ENCODE measurements at regions not wholly inside any gene's neighbourhood (a gene's known extent, or its start where the extent isn't known, plus 50 kb on each side); places are given as distances from the start of the nearest gene placed in this dataset.

- H3K4me3 Mint-ChIP-seq = no peak overlapping the region
- no peaks in the 10 kb centered on the region for H3K36me3 Mint-ChIP-seq
Observed at GRCh38 chr4:115456231-115456630, 342.8 kb upstream of the NDST4 start.

GRCh38 chr4:115454228-115454627, 340.8 kb upstream of the NDST4 start:
- peaks cover 0 to 14% (median 5%) of the 10 kb centered on the region in 7 donors for H3K9me3 Mint-ChIP-seq
- no peaks in the 10 kb centered on the region for H3K27me3 Mint-ChIP-seq (ENCODE audit: low read depth in 3 of 3)
- H3K4me1 Mint-ChIP-seq = no peaks in the 10 kb centered on the region
- no peak overlapping the region for H3K27ac ChIP-seq (ENCODE audit: low read depth in 1 of 2, low read length in 2 of 2)
- H3K9me3 ChIP-seq (replicated peaks in 1 of 2; ENCODE audit: control insufficient read depth in 1 of 2, insufficient read depth in 1 of 2, low read length in 2 of 2) = peaks cover 0 to 6% of the 10 kb centered on the region in 2 donors
- intact Hi-C loops (cut with micrococcal nuclease) = no loop called here
- no peaks in the 10 kb centered on the region for H3K27me3 ChIP-seq (ENCODE audit: control insufficient read depth in 2 of 2, insufficient read depth in 2 of 2, low read length in 2 of 2)
- H3K4me1 ChIP-seq (ENCODE audit: control insufficient read depth in 1 of 2, insufficient read depth in 2 of 2, low read length in 2 of 2) = no peaks in the 10 kb centered on the region
- H3K79me2 ChIP-seq (ENCODE audit: insufficient read depth, low read length) = no peaks in the 10 kb centered on the region
- H3K27ac Mint-ChIP-seq = no peak overlapping the region
- no peaks in the 10 kb centered on the region for H3K36me3 ChIP-seq (replicated peaks in 1 of 2; ENCODE audit: control insufficient read depth in 1 of 2, insufficient read depth in 2 of 2, low read length in 2 of 2)
- H3K4me3 ChIP-seq (replicated peaks in 1 of 3; ENCODE audit: low read depth in 2 of 3, low read length in 3 of 3) = no peak overlapping the region
- no peak overlapping the region for H2AFZ ChIP-seq (ENCODE audit: insufficient read depth, low read depth, low read length, poor library complexity, severe bottlenecking)
- no peak overlapping the region for H3K4me2 ChIP-seq (replicated peaks; ENCODE audit: extremely low read depth, low read length, poor library complexity, severe bottlenecking)
- TF ChIP-seq CTCF (IDR thresholded peaks at IDR 0.05) = no peak
- H3K36me3 Mint-ChIP-seq = no peaks in the 10 kb centered on the region
- DNase-seq = no peak
- 100% methylated on average over 1 of the region's 2 CpGs for WGBS (ENCODE audit: insufficient coverage)
- H3K4me3 Mint-ChIP-seq = no peak overlapping the region
- H4K20me1 ChIP-seq (ENCODE audit: insufficient read depth, low read length) = no peaks in the 10 kb centered on the region
- no peak overlapping the region for H3K9ac ChIP-seq (ENCODE audit: insufficient read depth, low read length, poor library complexity, severe bottlenecking)

More at GRCh38 chr4:115456231-115456630, 342.8 kb upstream of the NDST4 start:
- Histone ChIP-seq H3K27me3 (ENCODE audit: control insufficient read depth in 2 of 2, insufficient read depth in 2 of 2, low read length in 2 of 2) (no peaks in the 10 kb centered on the region), H3K4me1 (ENCODE audit: control insufficient read depth in 1 of 2, insufficient read depth in 2 of 2, low read length in 2 of 2) (no peaks in the 10 kb centered on the region), H3K9ac (ENCODE audit: insufficient read depth, low read length, poor library complexity, severe bottlenecking) (no peak overlapping the region), H3K36me3 (replicated peaks in 1 of 2; ENCODE audit: control insufficient read depth in 1 of 2, insufficient read depth in 2 of 2, low read length in 2 of 2) (no peaks in the 10 kb centered on the region), H4K20me1 (ENCODE audit: insufficient read depth, low read length) (no peaks in the 10 kb centered on the region), H3K4me3 (replicated peaks in 1 of 3; ENCODE audit: low read depth in 2 of 3, low read length in 3 of 3) (no peak overlapping the region), H3K9me3 (replicated peaks in 1 of 2; ENCODE audit: control insufficient read depth in 1 of 2, insufficient read depth in 1 of 2, low read length in 2 of 2) (peaks cover 0 to 6% of the 10 kb centered on the region in 2 donors), H2AFZ (ENCODE audit: insufficient read depth, low read depth, low read length, poor library complexity, severe bottlenecking) (no peak overlapping the region), H3K27ac (ENCODE audit: low read depth in 1 of 2, low read length in 2 of 2) (no peak overlapping the region), H3K4me2 (replicated peaks; ENCODE audit: extremely low read depth, low read length, poor library complexity, severe bottlenecking) (no peak overlapping the region), H3K79me2 (ENCODE audit: insufficient read depth, low read length) (no peaks in the 10 kb centered on the region)
- intact Hi-C loops (cut with micrococcal nuclease) = no loop called here
- DNase-seq = no peak
- no peak for TF ChIP-seq CTCF (IDR thresholded peaks at IDR 0.05)
- no peaks in the 10 kb centered on the region for H3K27me3 Mint-ChIP-seq (ENCODE audit: low read depth in 3 of 3)
- peaks cover 0 to 16% (median 5%) of the 10 kb centered on the region in 7 donors for H3K9me3 Mint-ChIP-seq
- no peaks in the 10 kb centered on the region for H3K4me1 Mint-ChIP-seq
- no CpG with 5 or more reads among the region's 1 CpG for WGBS (ENCODE audit: insufficient coverage)
- H3K27ac Mint-ChIP-seq = no peak overlapping the region

Measured in CD14-positive monocyte (primary cell).